ENCODE measurements at regions not wholly inside any gene's neighbourhood (a gene's known extent, or its start where the extent isn't known, plus 50 kb on each side); places are given as distances from the start of the nearest gene placed in this dataset.

DNA sequence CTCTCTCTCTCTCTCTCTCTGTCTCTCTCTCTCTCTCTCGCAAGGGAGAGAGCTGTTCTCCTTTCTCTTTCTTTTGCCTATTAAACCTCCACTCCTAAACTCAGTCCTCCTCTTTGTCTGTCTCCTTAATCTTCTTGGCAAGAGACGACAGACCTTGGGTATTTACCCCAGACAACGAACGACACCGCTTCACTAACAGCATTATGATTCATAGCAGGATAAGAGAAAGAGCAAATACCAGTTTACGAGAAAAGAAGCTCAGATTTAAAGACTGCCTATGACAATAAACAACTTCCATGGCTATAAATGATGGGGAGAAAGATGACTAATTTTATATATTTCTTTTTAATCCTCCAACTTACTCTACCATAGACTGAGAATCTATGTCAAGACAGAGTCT is 1396.5 kb upstream of the CELF2 start:
- no peak for DNase-seq
- H3K4me1 ChIP-seq: peaks cover 0 to 22% (median 5%) of the 10 kb centered on the region in 4 donors
- peaks cover 0 to 3% (median 0%) of the 10 kb centered on the region in 4 donors for H3K9me3 ChIP-seq
- H3K4me3 ChIP-seq: no peak overlapping the region
- intact Hi-C loops (cut with DNase I): no loop called here
- 71 to 72% methylated on average over 6 of the region's 6 CpGs for WGBS, 2 donors
- H3K36me3 ChIP-seq: no peaks in the 10 kb centered on the region
- H3K27me3 ChIP-seq: no peaks in the 10 kb centered on the region
- TF ChIP-seq EP300 (IDR thresholded peaks at IDR 0.05): no peak
- no peak for TF ChIP-seq POLR2AphosphoS5 (IDR thresholded peaks at IDR 0.05)
- TF ChIP-seq CTCF (IDR thresholded peaks at IDR 0.05): no peak
- no peak overlapping the region for H3K27ac ChIP-seq

- H3K27me3 ChIP-seq: no peaks in the 10 kb centered on the region
- no peak overlapping the region for H3K27ac ChIP-seq
- intact Hi-C loops (cut with DNase I): no loop called here
- no peaks in the 10 kb centered on the region for H3K9me3 ChIP-seq
- TF ChIP-seq EP300 (IDR thresholded peaks at IDR 0.05) (no peak), POLR2A (IDR thresholded peaks at IDR 0.05) (no peak), CTCF (IDR thresholded peaks at IDR 0.05) (no peak), POLR2AphosphoS5 (IDR thresholded peaks at IDR 0.05) (no peak)
- H3K36me3 ChIP-seq: no peaks in the 10 kb centered on the region
- peaks cover 0 to 12% (median 5%) of the 10 kb centered on the region in 4 donors for H3K4me1 ChIP-seq
- DNase-seq: no peak
- no peak overlapping the region for H3K4me3 ChIP-seq
Observed at GRCh38 chr10:9625304-9625703, 1392.4 kb upstream of the CELF2 start.

DNA sequence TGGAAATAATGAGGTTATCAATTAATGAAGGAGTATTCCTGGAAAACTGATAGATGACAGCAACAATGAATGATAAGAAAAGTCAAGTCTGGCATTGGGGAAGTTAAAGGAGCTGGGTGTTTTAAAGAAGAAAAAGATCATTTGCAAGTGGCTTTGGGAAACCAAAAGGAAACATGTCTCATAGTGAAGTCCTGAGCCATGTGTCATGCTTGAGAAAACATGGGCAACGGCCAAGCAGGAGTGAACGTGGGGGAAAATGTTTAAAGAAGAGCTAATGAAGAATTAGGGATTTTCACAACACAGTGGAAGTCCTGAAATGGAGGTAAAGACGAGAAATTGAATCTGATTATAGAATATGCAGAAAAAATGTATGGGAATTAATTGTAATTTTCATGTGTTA is 1383.2 kb upstream of the CELF2 start:
- no peak for DNase-seq
- Histone ChIP-seq H3K27me3 (no peaks in the 10 kb centered on the region), H3K9me3 (no peaks in the 10 kb centered on the region), H3K4me1 (peaks cover 0 to 14% (median 6%) of the 10 kb centered on the region in 4 donors), H3K27ac (no peak overlapping the region), H3K36me3 (no peaks in the 10 kb centered on the region), H3K4me3 (no peak overlapping the region)
- TF ChIP-seq POLR2AphosphoS5 (IDR thresholded peaks at IDR 0.05): no peak
- no peak for TF ChIP-seq POLR2A (IDR thresholded peaks at IDR 0.05)
- TF ChIP-seq CTCF (IDR thresholded peaks at IDR 0.05): no peak
- TF ChIP-seq EP300 (IDR thresholded peaks at IDR 0.05): no peak
- intact Hi-C loops (cut with DNase I): no loop called here
- WGBS, 2 donors: 50 to 72% methylated on average over 3 of the region's 3 CpGs

- no peak overlapping the region for H3K27ac ChIP-seq
- intact Hi-C loops (cut with DNase I): no loop called here
- no peak overlapping the region for H3K4me3 ChIP-seq
- TF ChIP-seq CTCF (IDR thresholded peaks at IDR 0.05) (no peak), EP300 (IDR thresholded peaks at IDR 0.05) (no peak), POLR2AphosphoS5 (IDR thresholded peaks at IDR 0.05) (no peak)
- 67 to 72% methylated on average over 2 of the region's 2 CpGs for WGBS, 2 donors
- DNase-seq: no peak
- H3K27me3 ChIP-seq: no peaks in the 10 kb centered on the region
- H3K36me3 ChIP-seq: no peaks in the 10 kb centered on the region
- H3K4me1 ChIP-seq: peaks cover 0 to 14% (median 6%) of the 10 kb centered on the region in 4 donors
- H3K9me3 ChIP-seq: no peaks in the 10 kb centered on the region
Observed at GRCh38 chr10:9635691-9636090, 1382.0 kb upstream of the CELF2 start.

DNA sequence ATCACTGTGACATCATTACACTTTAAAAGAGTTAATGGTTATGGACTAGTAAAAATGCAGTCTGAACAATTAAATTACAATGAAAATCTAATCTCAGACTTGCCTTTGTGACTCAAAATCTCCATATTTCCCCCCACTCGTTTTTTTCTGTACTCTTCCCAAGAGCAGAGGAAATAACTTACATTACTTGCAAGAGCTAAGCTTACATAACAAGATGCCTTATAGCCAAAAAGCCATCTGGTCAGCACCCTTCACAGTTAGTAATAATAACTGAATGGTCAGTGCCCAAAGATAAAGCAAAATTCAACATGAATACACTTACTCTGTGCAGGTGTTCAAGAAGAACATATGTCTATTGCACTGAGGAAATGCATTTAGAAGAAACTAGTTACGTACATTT is 1381.5 kb upstream of the CELF2 start:
- Histone ChIP-seq H3K4me3 (no peak overlapping the region), H3K9me3 (no peaks in the 10 kb centered on the region), H3K36me3 (no peaks in the 10 kb centered on the region), H3K27ac (no peak overlapping the region), H3K4me1 (peaks cover 0 to 14% (median 6%) of the 10 kb centered on the region in 4 donors), H3K27me3 (no peaks in the 10 kb centered on the region)
- DNase-seq: no peak
- WGBS, 2 donors: 67 to 75% methylated on average over 2 of the region's 2 CpGs
- intact Hi-C loops (cut with DNase I): no loop called here
- TF ChIP-seq EP300 (IDR thresholded peaks at IDR 0.05) (no peak), POLR2A (IDR thresholded peaks at IDR 0.05) (no peak), CTCF (IDR thresholded peaks at IDR 0.05) (no peak), POLR2AphosphoS5 (IDR thresholded peaks at IDR 0.05) (no peak)
